ENCODE measurements at regions not wholly inside any gene's neighbourhood (a gene's known extent, or its start where the extent isn't known, plus 50 kb on each side); places are given as distances from the start of the nearest gene placed in this dataset.
A peak's percentile ranks its signal among the peaks of the same experiment; 100 is the strongest.

GRCh38 chr1:234875953-234876855 lies 252.4 kb downstream of the TOMM20 start (continued):
- peak; percentile 47; the same call in 1 of the 2 replicates for TF ChIP-seq TFDP2 (CRISPR knock-in tag; IDR thresholded peaks at IDR 0.05)
- TF ChIP-seq EED (CRISPR knock-in tag; IDR thresholded peaks at IDR 0.05): peak; percentile 70; the same call in 1 of the 2 replicates
- TF ChIP-seq ZNF770 (CRISPR knock-in tag; IDR thresholded peaks at IDR 0.05): peak; percentile 59; the same call in 1 of the 2 replicates
- TF ChIP-seq TOPORS (CRISPR knock-in tag; IDR thresholded peaks at IDR 0.05): peak; percentile 17; the same call in 1 of the 2 replicates
- TF ChIP-seq ZNF629 (CRISPR knock-in tag; conservative IDR thresholded peaks at IDR 0.05): peak; percentile 58; the same call in 1 of the 2 replicates
- TF ChIP-seq CREM (IDR thresholded peaks at IDR 0.05): peak; percentile 84
- no peak for TF ChIP-seq CREM (CRISPR knock-in tag; IDR thresholded peaks at IDR 0.05)
- TF ChIP-seq CBFB (CRISPR knock-in tag; IDR thresholded peaks at IDR 0.05): peak; percentile 70; the same call in 1 of the 2 replicates
- TF ChIP-seq POGZ (CRISPR knock-in tag; IDR thresholded peaks at IDR 0.05): peak; percentile 73
- no peak; the same call in 1 of the 2 replicates for TF ChIP-seq ZFP37 (CRISPR knock-in tag; IDR thresholded peaks at IDR 0.05; ENCODE audit: borderline replicate concordance)
- no peak for TF ChIP-seq HCFC1 (IDR thresholded peaks at IDR 0.05; ENCODE audit: low read depth, low read length)
- TF ChIP-seq ZFP90 (CRISPR knock-in tag; IDR thresholded peaks at IDR 0.05; ENCODE audit: borderline replicate concordance): no peak
- TF ChIP-seq JUN (CRISPR knock-in tag; IDR thresholded peaks at IDR 0.05): peak; percentile 59; the same call in 1 of the 2 replicates
- TF ChIP-seq ZBTB40 (IDR thresholded peaks at IDR 0.05): no peak
- TF ChIP-seq ZBTB40 (CRISPR knock-in tag; IDR thresholded peaks at IDR 0.05): peak; percentile 28; the same call in 1 of the 2 replicates
- TF ChIP-seq AGO2 (optimal IDR thresholded peaks at IDR 0.05; ENCODE audit: low read depth, low read length): peak; percentile 96
- TF ChIP-seq TP53 (CRISPR knock-in tag; conservative IDR thresholded peaks at IDR 0.05): 0 out of 2 replicates have a peak, but pooled peaks have one; percentile 35
- no peak for TF ChIP-seq ISX (CRISPR knock-in tag; conservative IDR thresholded peaks at IDR 0.05)
